Adrenal gland (tissue), 9 donors: ENCODE measurements at regions not wholly inside any gene's neighbourhood (a gene's known extent, or its start where the extent isn't known, plus 50 kb on each side); places are given as distances from the start of the nearest gene placed in this dataset.

Experiments
- DNase-seq, 7 donors: peaks; one replicate each; pipeline ENCODE4 v3.0.0-alpha.2; 2019 to 2020
- H3K27ac ChIP-seq, 5 donors: fragments of 200-600 bp; sonication (generic) in 4 of 5; 1 replicate in 3 of 5; 2 replicates in 2 of 5; pipeline versions ENCODE4 v1.5.1 to v1.8.0; 2016 to 2020; ENCODE audit warnings: mild to moderate bottlenecking in 1 of 5
- H3K27me3 ChIP-seq: fragments of 200-600 bp; 2 replicates; pipeline ENCODE4 v1.8.0; 2021
- H3K36me3 ChIP-seq, 2 donors: fragments of 200-600 bp; replicated peaks in 1 of 2; 1 replicate in 1 of 2; 2 replicates in 1 of 2; pipeline versions ENCODE4 v1.5.1 to v1.8.0; 2018 to 2022
- H3K4me1 ChIP-seq, 2 donors: fragments of 200-600 bp; replicated peaks in 1 of 2; 1 replicate in 1 of 2; 2 replicates in 1 of 2; pipeline versions ENCODE4 v1.5.1 to v1.8.0; 2018 to 2021
- H3K4me3 ChIP-seq, 4 donors: fragments of 200-600 bp; sonication (generic) in 3 of 4; one replicate each; pipeline ENCODE4 v1.5.1; 2016 to 2018
- H3K9me3 ChIP-seq, 3 donors: fragments of 200-600 bp; sonication (generic) in 1 of 3; replicated peaks in 1 of 3; 1 replicate in 2 of 3; 2 replicates in 1 of 3; pipeline versions ENCODE4 v1.5.1 to v1.8.0; 2016 to 2021
- POLR2A ChIP-seq, 2 donors: fragments of 450-650 bp; IDR thresholded peaks; one replicate each; pipeline ENCODE4 v1.6.1; 2017; ENCODE audit warnings: antibody characterized with exemption in 2 of 2, mild to moderate bottlenecking in 2 of 2, moderate library complexity in 1 of 2
- WGBS, 4 donors: extraction: QIAGEN DNeasy Blood & Tissue Kit in 2 of 4; methylation state at CpG; one replicate each; pipeline versions ENCODE4 v1.1.5 to v1.1.7; 2013 to 2017; 5-methylcytosine and 5-hydroxymethylcytosine counted together
- intact Hi-C, 2 donors: fragments of 100-400 bp; cut with DNase I; formaldehyde crosslinking; loops; one replicate each; pipeline versions ENCODE4 v1.14.1 to v1.15.0; 2022 to 2023
- TF ChIP-seq, protein P1 (sequence below), 6 experiments: fragments of 450-650 bp in 4 of 6; fragments of 200-600 bp in 2 of 6; sonication (generic) in 1 of 6; IDR thresholded peaks; 1 replicate in 5 of 6; 2 replicates in 1 of 6; pipeline versions ENCODE4 v1.5.1 to v1.8.0; 2016 to 2021; ENCODE audit warnings: antibody characterized with exemption in 6 of 6, mild to moderate bottlenecking in 2 of 6, moderate library complexity in 1 of 6
- donor health status: healthy with polysubstance abuse.
- donor health status: Bipolar disorder and iron deficiency.
- donor health status: DM: yes; HTN: yes; CAD: no.
- donor health status: DM: no; HTN: no; CAD: no.
- donor health status: DM: no; HTN: no; CAD: no.

DNA sequence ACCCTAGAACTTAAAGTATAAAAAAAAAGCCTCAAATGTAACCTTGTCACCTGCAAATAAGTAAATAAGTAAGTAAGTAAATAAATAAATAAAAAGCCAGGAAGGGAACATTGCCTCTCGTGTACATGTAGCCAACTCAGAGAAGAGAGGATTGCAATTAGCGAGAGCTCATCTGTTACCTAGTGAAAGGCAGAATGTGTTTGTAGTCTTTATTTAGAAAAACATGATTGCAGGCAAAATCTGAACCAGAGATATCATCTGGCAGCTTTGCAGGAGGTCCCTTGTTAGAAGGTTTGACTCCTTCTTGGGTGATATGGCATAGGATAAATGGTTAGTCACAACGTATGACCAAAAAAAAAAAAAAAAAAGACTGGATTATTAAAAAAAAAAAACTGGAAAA is 71.6 kb upstream of the SYN2 start:
- H3K27me3 ChIP-seq = peaks cover 5% of the 10 kb centered on the region

DNA sequence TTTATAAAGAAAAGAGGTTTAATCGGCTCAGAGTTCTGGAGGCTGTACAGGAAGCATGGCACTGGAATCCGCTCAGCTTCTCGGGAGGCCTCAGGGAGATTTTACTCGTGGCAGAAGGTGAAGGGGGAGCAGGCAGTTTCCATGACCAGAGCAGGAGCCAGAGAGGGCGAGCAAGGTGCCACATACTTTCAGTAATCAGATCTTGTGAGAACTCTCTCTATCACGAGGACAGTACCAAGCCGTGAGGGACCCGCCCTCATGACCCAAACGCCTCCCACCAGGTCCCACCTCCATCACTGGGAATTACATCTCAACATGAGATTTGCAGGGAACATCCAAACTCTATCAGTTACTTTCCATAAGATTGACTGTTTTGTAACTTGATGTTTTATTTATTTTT is 70.7 kb upstream of the SYN2 start:
- TF ChIP-seq, protein P1, sequence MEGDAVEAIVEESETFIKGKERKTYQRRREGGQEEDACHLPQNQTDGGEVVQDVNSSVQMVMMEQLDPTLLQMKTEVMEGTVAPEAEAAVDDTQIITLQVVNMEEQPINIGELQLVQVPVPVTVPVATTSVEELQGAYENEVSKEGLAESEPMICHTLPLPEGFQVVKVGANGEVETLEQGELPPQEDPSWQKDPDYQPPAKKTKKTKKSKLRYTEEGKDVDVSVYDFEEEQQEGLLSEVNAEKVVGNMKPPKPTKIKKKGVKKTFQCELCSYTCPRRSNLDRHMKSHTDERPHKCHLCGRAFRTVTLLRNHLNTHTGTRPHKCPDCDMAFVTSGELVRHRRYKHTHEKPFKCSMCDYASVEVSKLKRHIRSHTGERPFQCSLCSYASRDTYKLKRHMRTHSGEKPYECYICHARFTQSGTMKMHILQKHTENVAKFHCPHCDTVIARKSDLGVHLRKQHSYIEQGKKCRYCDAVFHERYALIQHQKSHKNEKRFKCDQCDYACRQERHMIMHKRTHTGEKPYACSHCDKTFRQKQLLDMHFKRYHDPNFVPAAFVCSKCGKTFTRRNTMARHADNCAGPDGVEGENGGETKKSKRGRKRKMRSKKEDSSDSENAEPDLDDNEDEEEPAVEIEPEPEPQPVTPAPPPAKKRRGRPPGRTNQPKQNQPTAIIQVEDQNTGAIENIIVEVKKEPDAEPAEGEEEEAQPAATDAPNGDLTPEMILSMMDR (IDR thresholded peaks at IDR 0.05) = no peak
- TF ChIP-seq POLR2A (IDR thresholded peaks at IDR 0.05) = no peak
- Histone ChIP-seq H3K27ac (no peak overlapping the region), H3K4me3 (no peak overlapping the region), H3K4me1 (no peaks in the 10 kb centered on the region), H3K9me3 (no peaks in the 10 kb centered on the region), H3K27me3 (peaks cover 5% of the 10 kb centered on the region), H3K36me3 (no peaks in the 10 kb centered on the region)
- intact Hi-C loops = no loop called here
- 73 to 77% (median 75%) methylated on average over 9 of the region's 9 CpGs for WGBS, 4 donors
- no peak for DNase-seq

More for the DNA sequence above, 71.6 kb upstream of the SYN2 start:
- Histone ChIP-seq H3K4me1 (no peaks in the 10 kb centered on the region), H3K36me3 (no peaks in the 10 kb centered on the region), H3K27ac (no peak overlapping the region), H3K4me3 (no peak overlapping the region), H3K9me3 (no peaks in the 10 kb centered on the region)
- 75 to 79% (median 76%) methylated on average over 3 of the region's 3 CpGs for WGBS, 4 donors
- no peak for TF ChIP-seq POLR2A (IDR thresholded peaks at IDR 0.05)
- TF ChIP-seq, protein P1 (IDR thresholded peaks at IDR 0.05) = no peak
- intact Hi-C loops = no loop called here
- DNase-seq = no peak

DNA sequence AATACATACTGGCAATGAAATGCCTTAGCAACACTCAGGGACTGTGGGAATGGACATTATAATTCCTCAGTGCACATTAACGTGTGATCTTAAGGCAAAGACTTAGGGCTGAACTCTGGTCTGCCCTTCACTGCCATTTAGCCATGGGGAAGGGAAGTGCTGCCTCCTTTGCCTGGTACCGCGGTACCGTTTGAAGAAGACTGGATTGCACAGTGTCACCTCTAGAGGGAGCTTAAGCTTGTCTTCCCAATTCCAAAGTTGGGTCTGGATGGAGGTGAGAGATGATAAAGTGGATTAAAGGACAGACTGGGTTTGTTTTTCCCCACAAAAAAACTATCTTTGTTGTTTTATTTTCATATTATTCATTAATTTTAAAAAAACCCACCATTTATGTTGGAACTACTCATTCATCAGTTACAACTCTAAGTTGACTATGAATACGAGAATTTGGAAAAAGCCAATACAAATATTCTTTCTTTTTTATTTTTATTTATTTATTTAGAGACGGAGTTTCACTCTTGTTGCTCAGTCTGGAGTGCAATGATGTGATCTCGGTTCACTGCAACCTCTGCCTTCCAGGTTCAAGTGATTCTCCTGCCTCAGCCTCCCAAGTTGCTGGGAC is 60.0 kb upstream of the SYN2 start:
- Histone ChIP-seq H3K4me1 (no peaks in the 10 kb centered on the region), H3K27ac (no peak overlapping the region), H3K4me3 (no peak overlapping the region), H3K9me3 (no peaks in the 10 kb centered on the region), H3K27me3 (no peaks in the 10 kb centered on the region), H3K36me3 (no peaks in the 10 kb centered on the region)
- intact Hi-C loops = no loop called here
- DNase-seq = peak; percentile 20 to 62 (median 25)
- 14 to 25% (median 20%) methylated on average over 7 of the region's 7 CpGs for WGBS, 4 donors
- TF ChIP-seq, protein P1 (IDR thresholded peaks at IDR 0.05) = peak; percentile 40 to 68 (median 46)
- TF ChIP-seq POLR2A (IDR thresholded peaks at IDR 0.05) = no peak

DNA sequence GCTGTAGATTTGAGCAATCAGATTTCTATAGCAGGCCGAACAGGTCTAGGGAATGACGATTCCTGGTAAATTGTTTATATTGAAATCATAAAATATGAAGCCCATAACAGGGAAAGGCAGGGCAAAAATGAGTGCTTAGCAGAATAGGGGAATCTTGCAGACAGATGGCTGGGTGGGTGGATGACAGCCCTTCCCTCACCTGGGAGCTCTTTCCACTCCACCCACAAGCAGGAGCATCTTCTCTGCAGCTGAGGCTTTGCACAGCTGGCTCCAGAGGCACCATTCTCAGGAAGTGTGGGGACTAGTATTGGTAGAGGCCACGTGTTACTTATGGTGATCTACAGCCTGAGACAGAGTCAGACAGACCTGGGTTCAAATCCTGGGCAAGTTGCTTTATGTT is 55.9 kb upstream of the SYN2 start:
- no peak for DNase-seq
- Histone ChIP-seq H3K27me3 (no peaks in the 10 kb centered on the region), H3K36me3 (no peaks in the 10 kb centered on the region), H3K9me3 (no peaks in the 10 kb centered on the region), H3K4me3 (no peak overlapping the region), H3K27ac (no peak overlapping the region), H3K4me1 (no peaks in the 10 kb centered on the region)
- TF ChIP-seq, protein P1 (IDR thresholded peaks at IDR 0.05) = no peak
- TF ChIP-seq POLR2A (IDR thresholded peaks at IDR 0.05) = no peak
- intact Hi-C loops = no loop called here
- WGBS, 4 donors = 60 to 78% (median 72%) methylated on average over 3 of the region's 3 CpGs
